ENCODE measurements at regions not wholly inside any gene's neighbourhood (a gene's known extent, or its start where the extent isn't known, plus 50 kb on each side); places are given as distances from the start of the nearest gene placed in this dataset.

DNA sequence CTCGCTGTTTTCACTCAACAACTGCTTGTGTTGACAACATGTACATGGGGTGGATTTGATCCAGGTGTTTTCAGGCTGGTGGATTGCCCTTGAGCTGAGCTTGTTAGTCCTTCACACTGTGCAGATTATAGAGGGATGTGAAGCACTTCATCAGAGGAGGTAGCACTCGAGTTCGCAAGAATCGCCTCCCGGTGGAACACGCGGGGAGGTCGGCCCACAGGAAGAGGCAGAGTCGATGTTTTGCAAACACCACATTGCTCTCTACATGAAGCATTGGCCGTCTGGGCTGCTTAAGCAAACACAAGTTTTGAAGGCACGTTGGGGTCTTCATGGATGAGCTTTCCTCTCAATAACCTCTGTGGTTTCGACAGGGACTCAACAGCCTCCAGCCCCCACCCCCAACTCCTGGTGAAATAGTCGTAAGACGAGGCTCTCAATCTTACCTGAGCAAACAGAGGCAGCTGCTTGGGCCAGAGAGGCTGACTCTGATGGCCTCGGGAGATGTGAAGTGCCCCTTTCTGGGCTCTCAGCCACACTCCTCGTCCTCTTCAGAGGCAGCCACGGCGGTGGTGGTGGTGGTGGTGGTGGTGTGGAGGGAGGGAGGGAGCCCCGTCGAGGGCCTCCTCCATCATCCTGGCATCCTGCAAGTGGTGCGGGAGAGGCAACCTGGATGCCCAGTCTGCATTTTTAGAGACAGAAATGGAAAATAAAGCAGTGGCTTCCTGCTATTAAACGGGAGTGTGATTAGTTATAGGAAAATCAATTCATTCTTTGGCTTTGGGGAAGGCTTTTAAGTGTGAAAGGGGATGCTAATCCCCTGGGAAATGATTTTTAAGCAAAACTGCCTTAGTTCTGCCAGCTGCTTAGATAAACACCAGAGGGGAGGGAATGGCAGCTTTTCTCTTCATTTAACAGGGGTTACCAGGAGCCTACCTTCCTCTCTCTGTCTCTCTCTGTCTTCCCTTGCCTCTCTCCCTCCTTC is 552.5 kb upstream of the EEF2KMT start:
- TF ChIP-seq, protein P1, sequence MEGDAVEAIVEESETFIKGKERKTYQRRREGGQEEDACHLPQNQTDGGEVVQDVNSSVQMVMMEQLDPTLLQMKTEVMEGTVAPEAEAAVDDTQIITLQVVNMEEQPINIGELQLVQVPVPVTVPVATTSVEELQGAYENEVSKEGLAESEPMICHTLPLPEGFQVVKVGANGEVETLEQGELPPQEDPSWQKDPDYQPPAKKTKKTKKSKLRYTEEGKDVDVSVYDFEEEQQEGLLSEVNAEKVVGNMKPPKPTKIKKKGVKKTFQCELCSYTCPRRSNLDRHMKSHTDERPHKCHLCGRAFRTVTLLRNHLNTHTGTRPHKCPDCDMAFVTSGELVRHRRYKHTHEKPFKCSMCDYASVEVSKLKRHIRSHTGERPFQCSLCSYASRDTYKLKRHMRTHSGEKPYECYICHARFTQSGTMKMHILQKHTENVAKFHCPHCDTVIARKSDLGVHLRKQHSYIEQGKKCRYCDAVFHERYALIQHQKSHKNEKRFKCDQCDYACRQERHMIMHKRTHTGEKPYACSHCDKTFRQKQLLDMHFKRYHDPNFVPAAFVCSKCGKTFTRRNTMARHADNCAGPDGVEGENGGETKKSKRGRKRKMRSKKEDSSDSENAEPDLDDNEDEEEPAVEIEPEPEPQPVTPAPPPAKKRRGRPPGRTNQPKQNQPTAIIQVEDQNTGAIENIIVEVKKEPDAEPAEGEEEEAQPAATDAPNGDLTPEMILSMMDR (IDR thresholded peaks at IDR 0.05; ENCODE audit: insufficient read depth, low read length, missing control alignments), result no peak
- no peak for DNase-seq (ENCODE audit: low read depth, low spot score)
- CTCF ChIA-PET, result no interaction called here
- POLR2A ChIA-PET, result no interaction called here
- no peak overlapping the region for H3K4me3 ChIP-seq (ENCODE audit: low read depth, low read length)

DNA sequence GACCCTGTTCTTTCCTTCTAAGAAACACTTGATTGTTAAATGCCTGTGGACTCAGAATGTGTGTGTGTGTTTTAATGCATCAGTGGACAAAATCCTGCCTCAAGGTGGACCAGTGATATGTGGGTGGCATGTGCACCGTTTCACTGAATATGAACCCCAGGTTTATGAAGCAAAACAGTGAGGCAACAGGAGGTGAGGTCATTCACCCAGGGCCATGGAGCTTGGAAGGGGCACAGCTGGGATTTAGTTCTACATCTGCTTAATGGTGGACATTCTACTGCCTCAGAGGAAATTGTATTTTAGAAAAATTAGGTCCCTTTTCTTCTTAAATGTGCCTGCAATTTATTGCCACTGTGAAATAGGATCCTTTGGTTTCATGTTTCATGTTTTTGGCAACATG is 549.5 kb upstream of the EEF2KMT start:
- TF ChIP-seq, protein P1 (IDR thresholded peaks at IDR 0.05; ENCODE audit: insufficient read depth, low read length, missing control alignments), result no peak
- no peak overlapping the region for H3K4me3 ChIP-seq (ENCODE audit: low read depth, low read length)
- POLR2A ChIA-PET, result no interaction called here
- DNase-seq (ENCODE audit: low read depth, low spot score), result no peak
- CTCF ChIA-PET, result no interaction called here

DNA sequence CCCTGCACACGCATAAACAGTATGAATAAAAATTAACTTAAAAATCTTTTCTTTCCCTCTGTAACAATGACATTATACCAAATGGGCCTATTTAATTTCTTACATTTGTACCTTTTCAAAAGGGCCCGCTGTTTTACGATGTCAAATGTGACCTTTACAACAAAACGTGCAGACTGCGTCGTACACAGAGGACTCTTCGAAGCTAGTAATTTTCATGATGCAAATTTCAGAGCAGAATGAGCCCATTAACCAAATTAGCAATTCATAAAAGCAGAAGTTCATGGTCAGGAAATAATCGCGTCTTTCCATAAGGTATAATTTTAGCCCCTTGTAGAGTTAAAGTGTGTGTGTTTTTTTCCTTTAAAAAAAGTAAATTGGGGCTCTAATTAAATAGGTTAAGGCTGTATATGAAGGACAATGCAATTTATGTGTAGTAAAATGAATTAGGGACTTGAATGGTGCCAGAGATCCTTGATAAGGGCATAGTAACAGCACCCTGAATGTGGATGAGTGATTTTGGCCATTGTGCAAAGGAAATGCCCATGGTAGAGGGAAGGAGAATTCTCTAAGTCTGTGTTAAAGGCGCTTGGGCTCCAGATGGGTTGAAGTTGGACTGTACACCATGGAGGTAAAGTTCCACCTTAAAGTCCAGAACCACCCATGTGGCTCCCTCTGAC is 546.4 kb upstream of the EEF2KMT start:
- POLR2A ChIA-PET, result no interaction called here
- no peak for DNase-seq (ENCODE audit: low read depth, low spot score)
- TF ChIP-seq, protein P1 (IDR thresholded peaks at IDR 0.05; ENCODE audit: insufficient read depth, low read length, missing control alignments), result no peak
- H3K4me3 ChIP-seq (ENCODE audit: low read depth, low read length), result no peak overlapping the region
- CTCF ChIA-PET, result no interaction called here

DNA sequence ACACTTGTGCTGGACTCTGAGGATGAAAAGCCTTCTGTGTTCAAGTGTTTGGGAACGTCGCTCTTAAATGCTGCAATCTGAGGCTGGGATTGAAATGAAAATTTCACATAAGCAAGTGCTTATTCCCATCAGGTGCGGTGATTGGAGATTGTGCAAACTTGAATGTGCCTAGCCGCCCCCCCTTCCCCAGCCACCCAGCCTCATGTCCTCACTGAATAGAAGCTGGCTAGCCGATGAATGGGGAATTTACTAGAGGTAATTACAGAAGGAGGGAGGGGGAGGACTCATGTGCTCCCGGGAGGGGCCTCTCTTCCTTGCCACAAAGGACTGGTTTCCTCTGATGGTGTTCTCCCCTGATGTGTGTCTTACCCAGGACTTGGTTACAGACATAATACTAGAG is 544.8 kb upstream of the EEF2KMT start:
- ChIA-PET POLR2A (no interaction called here), CTCF (no interaction called here)
- TF ChIP-seq, protein P1 (IDR thresholded peaks at IDR 0.05; ENCODE audit: insufficient read depth, low read length, missing control alignments), result no peak

DNA sequence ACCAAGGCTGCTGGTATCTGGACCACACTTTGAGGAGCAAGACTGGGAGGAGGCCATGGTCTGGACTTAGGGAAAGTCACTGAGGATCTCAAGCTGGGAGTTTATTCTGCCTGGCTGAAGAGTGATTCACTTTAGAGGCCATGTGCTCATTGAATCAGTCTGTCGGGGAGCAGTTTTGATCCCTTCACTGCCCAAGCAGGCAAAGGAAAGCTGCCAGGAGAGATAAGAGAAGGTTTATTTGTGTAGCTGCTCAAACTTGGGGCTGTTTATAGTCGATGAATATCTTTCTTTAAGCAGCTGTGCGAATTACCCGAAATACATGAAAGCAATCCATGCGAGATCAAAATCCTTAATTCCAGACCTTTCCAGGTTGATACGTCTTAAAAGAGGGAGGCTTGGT is 544.4 kb upstream of the EEF2KMT start:
- TF ChIP-seq, protein P1 (IDR thresholded peaks at IDR 0.05; ENCODE audit: insufficient read depth, low read length, missing control alignments), result no peak
- no peak for DNase-seq (ENCODE audit: low read depth, low spot score)
- no peak overlapping the region for H3K4me3 ChIP-seq (ENCODE audit: low read depth, low read length)
- ChIA-PET POLR2A (no interaction called here), CTCF (no interaction called here)

More for the DNA sequence above, 544.8 kb upstream of the EEF2KMT start:
- no peak overlapping the region for H3K4me3 ChIP-seq (ENCODE audit: low read depth, low read length)
- no peak for DNase-seq (ENCODE audit: low read depth, low spot score)

DNA sequence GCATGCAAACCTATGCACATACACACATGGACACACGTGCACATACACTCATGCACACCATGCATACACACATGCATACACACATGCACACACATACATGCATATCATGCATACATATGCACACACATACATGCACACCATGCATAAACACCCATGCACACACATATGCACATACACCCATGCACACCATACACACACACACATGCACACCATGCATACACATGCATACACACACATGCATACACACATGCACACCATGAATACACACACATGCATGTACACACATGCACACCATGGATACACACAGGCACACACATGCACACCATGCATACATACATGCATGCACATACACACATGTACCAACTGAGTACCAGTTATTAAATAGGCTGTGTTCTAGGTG is 543.3 kb upstream of the EEF2KMT start:
- ChIA-PET CTCF (no interaction called here), POLR2A (no interaction called here)
- no peak for DNase-seq (ENCODE audit: low read depth, low spot score)
- TF ChIP-seq, protein P1 (IDR thresholded peaks at IDR 0.05; ENCODE audit: insufficient read depth, low read length, missing control alignments), result no peak
- no peak overlapping the region for H3K4me3 ChIP-seq (ENCODE audit: low read depth, low read length)

Data from AG04449 (cell line).